ENCODE measurements at regions not wholly inside any gene's neighbourhood (a gene's known extent, or its start where the extent isn't known, plus 50 kb on each side); places are given as distances from the start of the nearest gene placed in this dataset.

- ATAC-seq (replicated peaks) (no peak), DNase-seq (no peak)
- no peak overlapping the region for H3K27ac Mint-ChIP-seq
- H3K27me3 Mint-ChIP-seq: no peaks in the 10 kb centered on the region
- H3K4me3 Mint-ChIP-seq: no peak overlapping the region
- H3K36me3 Mint-ChIP-seq: no peaks in the 10 kb centered on the region
- no peaks in the 10 kb centered on the region for H3K9me3 Mint-ChIP-seq
- H3K4me1 Mint-ChIP-seq: no peaks in the 10 kb centered on the region
Measured at GRCh38 chr2:156147594-156148330, 184.8 kb downstream of the NR4A2 start.

GRCh38 chr2:156145976-156146375 is 186.5 kb downstream of the NR4A2 start:
- H3K4me1 Mint-ChIP-seq: no peaks in the 10 kb centered on the region
- no peak overlapping the region for H3K4me3 Mint-ChIP-seq
- ATAC-seq (replicated peaks) (no peak), DNase-seq (no peak)
- no peaks in the 10 kb centered on the region for H3K27me3 Mint-ChIP-seq
- no peak overlapping the region for H3K27ac Mint-ChIP-seq
- H3K36me3 Mint-ChIP-seq: no peaks in the 10 kb centered on the region
- peaks cover 0 to 1% of the 10 kb centered on the region in 2 donors for H3K9me3 Mint-ChIP-seq

GRCh38 chr2:156145469-156145868 is 187.1 kb downstream of the NR4A2 start:
- H3K4me1 Mint-ChIP-seq: no peaks in the 10 kb centered on the region
- no peaks in the 10 kb centered on the region for H3K36me3 Mint-ChIP-seq
- no peaks in the 10 kb centered on the region for H3K27me3 Mint-ChIP-seq
- no peak overlapping the region for H3K4me3 Mint-ChIP-seq
- no peak overlapping the region for H3K27ac Mint-ChIP-seq
- ATAC-seq (replicated peaks): no peak
- no peak for DNase-seq
- peaks cover 0 to 1% of the 10 kb centered on the region in 2 donors for H3K9me3 Mint-ChIP-seq

- Mint-ChIP-seq H3K36me3 (no peaks in the 10 kb centered on the region), H3K4me1 (no peaks in the 10 kb centered on the region), H3K9me3 (no peaks in the 10 kb centered on the region), H3K27me3 (no peaks in the 10 kb centered on the region), H3K4me3 (no peak overlapping the region), H3K27ac (no peak overlapping the region)
- no peak for ATAC-seq (replicated peaks)
- no peak for DNase-seq
Measured at GRCh38 chr2:156136566-156136965, 196.0 kb downstream of the NR4A2 start.

GRCh38 chr2:156134887-156135286 is 197.6 kb downstream of the NR4A2 start:
- H3K27ac Mint-ChIP-seq: no peak overlapping the region
- no peak for DNase-seq
- H3K4me1 Mint-ChIP-seq: no peaks in the 10 kb centered on the region
- H3K4me3 Mint-ChIP-seq: no peak overlapping the region
- H3K9me3 Mint-ChIP-seq: no peaks in the 10 kb centered on the region
- ATAC-seq (replicated peaks): no peak
- no peaks in the 10 kb centered on the region for H3K36me3 Mint-ChIP-seq
- H3K27me3 Mint-ChIP-seq: no peaks in the 10 kb centered on the region

DNA sequence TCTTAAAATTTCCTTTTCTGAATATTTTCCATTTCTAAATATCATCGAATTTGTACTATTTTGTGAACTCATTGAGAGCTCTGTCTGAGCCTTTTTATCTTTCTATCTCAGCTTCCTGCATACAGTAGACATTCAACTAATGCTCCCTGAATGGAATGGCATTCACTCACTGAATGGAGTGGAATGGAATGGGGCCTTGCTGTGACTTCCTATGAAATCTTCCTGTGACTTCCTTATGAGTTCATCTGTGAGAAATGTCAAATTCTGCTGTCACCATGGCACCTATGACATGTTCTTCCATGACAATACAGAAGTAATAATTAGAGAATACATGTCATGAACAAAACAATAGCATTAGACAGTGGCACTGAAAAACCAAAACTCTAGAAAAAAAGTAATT is 199.6 kb downstream of the NR4A2 start:
- ATAC-seq (replicated peaks) (no peak), DNase-seq (no peak)
- H3K27me3 Mint-ChIP-seq: no peaks in the 10 kb centered on the region
- H3K36me3 Mint-ChIP-seq: no peaks in the 10 kb centered on the region
- H3K4me1 Mint-ChIP-seq: no peaks in the 10 kb centered on the region
- no peak overlapping the region for H3K4me3 Mint-ChIP-seq
- H3K9me3 Mint-ChIP-seq: no peaks in the 10 kb centered on the region
- H3K27ac Mint-ChIP-seq: no peak overlapping the region

DNA sequence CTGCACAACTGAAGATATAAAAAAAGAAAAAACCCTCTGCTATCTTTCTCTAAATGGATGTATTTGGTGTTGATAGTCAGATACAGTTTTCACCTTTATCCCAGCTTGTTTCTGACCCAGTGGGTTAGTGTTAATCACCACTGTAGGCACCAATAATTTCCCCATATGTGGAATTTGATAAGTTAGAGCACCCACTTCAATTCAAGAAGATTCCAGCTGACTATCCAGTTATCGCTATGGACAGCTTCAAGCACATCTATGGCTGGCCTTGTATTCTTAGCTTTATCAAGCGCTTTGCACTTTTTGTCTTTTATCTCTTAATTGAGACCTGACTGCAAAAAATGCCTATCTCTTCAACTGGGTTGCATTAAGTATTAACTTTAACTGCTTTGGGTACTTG is 200.4 kb downstream of the NR4A2 start:
- DNase-seq: no peak
- no peaks in the 10 kb centered on the region for H3K27me3 Mint-ChIP-seq
- H3K36me3 Mint-ChIP-seq: no peaks in the 10 kb centered on the region
- H3K27ac Mint-ChIP-seq: no peak overlapping the region
- no peak for ATAC-seq (replicated peaks)
- H3K9me3 Mint-ChIP-seq: no peaks in the 10 kb centered on the region
- no peaks in the 10 kb centered on the region for H3K4me1 Mint-ChIP-seq
- no peak overlapping the region for H3K4me3 Mint-ChIP-seq

DNA sequence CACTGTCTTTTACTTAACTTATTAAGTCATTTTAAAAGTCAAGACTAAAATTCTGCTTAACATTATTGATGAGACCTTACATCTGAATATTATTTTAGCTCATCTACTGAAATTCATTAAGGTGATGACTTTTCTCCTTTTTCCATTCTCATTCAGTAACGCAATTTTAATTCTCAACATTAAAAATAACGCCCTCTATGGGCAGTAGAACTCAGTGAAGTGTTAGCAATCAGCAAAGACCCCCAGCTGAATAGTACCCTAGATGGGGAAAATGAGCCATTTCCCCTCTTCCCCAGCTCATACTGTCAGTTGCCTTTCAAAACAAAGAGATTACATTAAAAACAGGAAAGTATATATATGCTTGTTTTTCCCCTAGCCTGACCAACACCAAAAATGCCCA is 203.3 kb downstream of the NR4A2 start:
- Mint-ChIP-seq H3K36me3 (no peaks in the 10 kb centered on the region), H3K4me1 (no peaks in the 10 kb centered on the region), H3K27ac (no peak overlapping the region), H3K4me3 (no peak overlapping the region), H3K9me3 (no peaks in the 10 kb centered on the region), H3K27me3 (no peaks in the 10 kb centered on the region)
- ATAC-seq (replicated peaks) (no peak), DNase-seq (no peak)

- Mint-ChIP-seq H3K36me3 (no peaks in the 10 kb centered on the region), H3K4me1 (no peaks in the 10 kb centered on the region), H3K27me3 (no peaks in the 10 kb centered on the region), H3K27ac (no peak overlapping the region), H3K9me3 (peaks cover 0 to 8% of the 10 kb centered on the region in 2 donors), H3K4me3 (no peak overlapping the region)
- ATAC-seq (replicated peaks) (no peak), DNase-seq (no peak)
Measured at GRCh38 chr2:156125018-156125417, 207.5 kb downstream of the NR4A2 start.

GRCh38 chr2:156124458-156124857 is 208.1 kb downstream of the NR4A2 start:
- Mint-ChIP-seq H3K9me3 (peaks cover 0 to 8% of the 10 kb centered on the region in 2 donors), H3K4me3 (no peak overlapping the region), H3K27me3 (no peaks in the 10 kb centered on the region), H3K4me1 (no peaks in the 10 kb centered on the region), H3K36me3 (no peaks in the 10 kb centered on the region), H3K27ac (no peak overlapping the region)
- ATAC-seq (replicated peaks) (no peak), DNase-seq (no peak)

DNA sequence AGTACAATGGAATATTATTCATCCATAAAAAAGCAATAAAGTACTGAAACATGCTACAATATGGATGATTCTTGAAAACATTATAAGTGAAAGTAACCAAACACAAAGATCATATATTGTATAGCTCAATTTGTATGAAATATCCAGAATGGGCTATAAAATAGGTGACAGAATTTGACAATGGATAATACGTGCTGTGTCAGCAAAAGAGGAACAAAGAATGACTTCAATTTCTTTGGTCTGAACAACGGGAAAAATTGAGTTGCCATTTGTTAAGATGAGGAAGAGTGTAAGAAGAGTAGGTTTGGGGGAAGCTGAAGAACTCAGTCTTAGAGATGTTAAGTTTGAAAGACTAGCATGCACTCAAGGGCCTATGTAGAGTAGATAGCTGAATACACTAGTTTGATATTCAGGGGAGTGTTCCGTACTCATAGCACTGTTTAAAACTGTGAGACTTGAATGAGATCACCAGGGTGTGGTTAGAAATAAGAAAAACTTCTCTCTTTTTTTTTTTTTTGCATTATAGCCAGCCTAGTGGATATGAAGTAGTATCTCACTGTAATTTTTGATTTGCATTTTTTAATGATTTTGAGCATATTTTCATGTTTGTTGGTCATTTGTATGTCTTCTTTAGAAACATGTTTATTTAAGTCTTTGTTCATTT is 213.6 kb downstream of the NR4A2 start:
- no peaks in the 10 kb centered on the region for H3K27me3 Mint-ChIP-seq
- peaks cover 5 to 8% of the 10 kb centered on the region in 2 donors for H3K9me3 Mint-ChIP-seq
- ATAC-seq (replicated peaks): no peak
- no peak overlapping the region for H3K4me3 Mint-ChIP-seq
- H3K36me3 Mint-ChIP-seq: no peaks in the 10 kb centered on the region
- H3K27ac Mint-ChIP-seq: no peak overlapping the region
- no peak for DNase-seq
- H3K4me1 Mint-ChIP-seq: no peaks in the 10 kb centered on the region

GRCh38 chr2:156116113-156116512 is 216.4 kb downstream of the NR4A2 start:
- Mint-ChIP-seq H3K4me3 (no peak overlapping the region), H3K4me1 (no peaks in the 10 kb centered on the region), H3K9me3 (peaks cover 5 to 8% of the 10 kb centered on the region in 2 donors), H3K27ac (no peak overlapping the region), H3K36me3 (no peaks in the 10 kb centered on the region), H3K27me3 (no peaks in the 10 kb centered on the region)
- no peak for ATAC-seq (replicated peaks)
- DNase-seq: no peak

- DNase-seq (no peak), ATAC-seq (replicated peaks) (no peak)
- H3K27ac Mint-ChIP-seq: no peak overlapping the region
- peaks cover 0 to 2% of the 10 kb centered on the region in 2 donors for H3K4me1 Mint-ChIP-seq
- H3K9me3 Mint-ChIP-seq: peaks cover under 1 to 5% of the 10 kb centered on the region in 2 donors
- no peaks in the 10 kb centered on the region for H3K27me3 Mint-ChIP-seq
- H3K36me3 Mint-ChIP-seq: no peaks in the 10 kb centered on the region
- no peak overlapping the region for H3K4me3 Mint-ChIP-seq
Measured at GRCh38 chr2:156115338-156115737, 217.2 kb downstream of the NR4A2 start.

GRCh38 chr2:156112323-156112722 is 220.2 kb downstream of the NR4A2 start:
- H3K4me3 Mint-ChIP-seq: no peak overlapping the region
- H3K4me1 Mint-ChIP-seq: peaks cover 0 to 2% of the 10 kb centered on the region in 2 donors
- H3K9me3 Mint-ChIP-seq: peaks cover 0 to 1% of the 10 kb centered on the region in 2 donors
- H3K27me3 Mint-ChIP-seq: no peaks in the 10 kb centered on the region
- DNase-seq (no peak), ATAC-seq (replicated peaks) (no peak)
- H3K27ac Mint-ChIP-seq: no peak overlapping the region
- H3K36me3 Mint-ChIP-seq: no peaks in the 10 kb centered on the region

DNA sequence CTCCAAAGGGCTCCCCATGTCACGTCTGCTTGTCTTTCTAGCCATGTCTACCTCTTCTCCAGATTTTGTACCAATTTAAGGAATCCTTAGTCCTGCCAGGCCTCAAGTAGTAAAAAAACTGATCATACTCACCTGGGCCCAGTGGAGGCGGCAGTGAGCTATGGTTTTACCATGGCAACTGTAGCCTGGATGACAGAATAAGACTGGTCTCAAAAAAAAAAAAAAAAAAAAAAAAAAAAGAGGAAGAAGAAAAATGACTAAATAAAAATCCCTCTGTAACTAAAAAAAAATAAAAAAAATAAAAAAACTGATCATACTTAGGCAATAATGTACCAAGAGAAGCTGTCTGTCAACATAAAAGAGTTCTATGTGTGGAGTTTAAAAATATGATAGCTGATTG is 221.6 kb downstream of the NR4A2 start:
- DNase-seq (peak; percentile 21), ATAC-seq (replicated peaks) (peak; percentile 89 to 90)
- Mint-ChIP-seq H3K4me3 (no peak overlapping the region), H3K4me1 (peaks cover 0 to 2% of the 10 kb centered on the region in 2 donors), H3K27me3 (no peaks in the 10 kb centered on the region), H3K36me3 (no peaks in the 10 kb centered on the region), H3K27ac (no peak overlapping the region), H3K9me3 (no peaks in the 10 kb centered on the region)

Data from stimulated activated naive B cell treated with anti-CD40 and anti-IgM and Interleukin-4, amounts not matched to agents 10 μg/mL and 1 μg/mL and 100 μg/mL, for 72 hours (primary cell).